ENCODE measurements at regions not wholly inside any gene's neighbourhood (a gene's known extent, or its start where the extent isn't known, plus 50 kb on each side); places are given as distances from the start of the nearest gene placed in this dataset.

GRCh38 chr2:103007086-103007485, 245.3 kb downstream of the TMEM182 start:
- H3K27me3 ChIP-seq = no peaks in the 10 kb centered on the region
- H3K4me1 ChIP-seq = no peaks in the 10 kb centered on the region
- 73 to 83% methylated on average over 3 of the region's 3 CpGs for WGBS, 2 donors (ENCODE audit: low coverage in 1 of 2)
- no peak overlapping the region for H3K4me3 ChIP-seq
- intact Hi-C loops (cut with DNase I; ENCODE audit: low total_unique reads) = no loop called here
- H3K9me3 ChIP-seq = no peaks in the 10 kb centered on the region
- in situ Hi-C loops (cut with MboI; ENCODE audit: low pct_ligation_motif_present in 1 of 4, low pct_unique_long_range_greater_than_20kb in 1 of 4, low sequenced_read_pairs in 3 of 4) = no loop called here
- DNase-seq = no peak
- H3K36me3 ChIP-seq = no peaks in the 10 kb centered on the region
- TF ChIP-seq EP300 (IDR thresholded peaks at IDR 0.05; ENCODE audit: low read depth) (no peak), POLR2AphosphoS5 (IDR thresholded peaks at IDR 0.05) (no peak), CTCF (IDR thresholded peaks at IDR 0.05) (no peak), POLR2A (IDR thresholded peaks at IDR 0.05) (no peak)
- H3K27ac ChIP-seq = no peak overlapping the region

- in situ Hi-C loops (cut with MboI; ENCODE audit: low pct_ligation_motif_present in 1 of 4, low pct_unique_long_range_greater_than_20kb in 1 of 4, low sequenced_read_pairs in 3 of 4) = no loop called here
Observed at GRCh38 chr2:103008586-103008985, 246.8 kb downstream of the TMEM182 start.

DNA sequence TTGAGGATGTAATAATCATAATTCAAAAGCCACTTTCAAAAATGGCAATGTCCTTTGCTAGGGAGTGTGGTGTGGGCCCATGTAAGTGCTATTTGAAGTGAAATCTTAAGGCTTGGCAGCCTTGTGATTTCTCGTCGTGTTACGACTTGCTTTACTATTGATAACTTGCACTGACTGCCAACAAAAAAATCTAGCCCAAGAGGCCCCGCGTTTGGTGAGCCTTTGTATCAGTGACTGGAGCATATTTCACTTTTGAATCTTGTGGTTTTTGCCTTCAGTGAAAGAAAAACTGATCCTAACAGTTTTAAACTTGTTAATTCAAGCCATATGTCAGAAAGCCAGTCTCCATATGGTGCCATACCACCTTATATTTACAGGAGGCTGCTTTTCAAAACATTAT, 248.0 kb downstream of the TMEM182 start:
- in situ Hi-C loops (cut with MboI; ENCODE audit: low pct_ligation_motif_present in 1 of 4, low pct_unique_long_range_greater_than_20kb in 1 of 4, low sequenced_read_pairs in 3 of 4) = no loop called here
- intact Hi-C loops (cut with DNase I; ENCODE audit: low total_unique reads) = no loop called here
- Histone ChIP-seq H3K36me3 (no peaks in the 10 kb centered on the region), H3K27ac (no peak overlapping the region), H3K9me3 (no peaks in the 10 kb centered on the region), H3K27me3 (no peaks in the 10 kb centered on the region), H3K4me1 (no peaks in the 10 kb centered on the region), H3K4me3 (no peak overlapping the region)
- no peak for TF ChIP-seq CTCF (IDR thresholded peaks at IDR 0.05)
- TF ChIP-seq POLR2AphosphoS5 (IDR thresholded peaks at IDR 0.05) = no peak
- no peak for TF ChIP-seq EP300 (IDR thresholded peaks at IDR 0.05; ENCODE audit: low read depth)
- no peak for TF ChIP-seq POLR2A (IDR thresholded peaks at IDR 0.05)
- 72% methylated on average over 5 of the region's 5 CpGs; no CpG with 5 or more reads in 1 of the 2 donors for WGBS, 2 donors (ENCODE audit: low coverage in 1 of 2)
- no peak for DNase-seq

More at GRCh38 chr2:103008586-103008985, 246.8 kb downstream of the TMEM182 start:
- WGBS, 2 donors (ENCODE audit: low coverage in 1 of 2) = 77% methylated on average over 6 of the region's 6 CpGs; no CpG with 5 or more reads in 1 of the 2 donors
- no peaks in the 10 kb centered on the region for H3K4me1 ChIP-seq
- intact Hi-C loops (cut with DNase I; ENCODE audit: low total_unique reads) = no loop called here
- DNase-seq = no peak
- H3K27ac ChIP-seq = no peak overlapping the region
- no peaks in the 10 kb centered on the region for H3K36me3 ChIP-seq
- no peak overlapping the region for H3K4me3 ChIP-seq
- no peaks in the 10 kb centered on the region for H3K9me3 ChIP-seq
- no peaks in the 10 kb centered on the region for H3K27me3 ChIP-seq
- TF ChIP-seq POLR2A (IDR thresholded peaks at IDR 0.05) = no peak
- TF ChIP-seq POLR2AphosphoS5 (IDR thresholded peaks at IDR 0.05) = no peak
- TF ChIP-seq EP300 (IDR thresholded peaks at IDR 0.05; ENCODE audit: low read depth) = no peak
- TF ChIP-seq CTCF (IDR thresholded peaks at IDR 0.05) = no peak

GRCh38 chr2:103010306-103010705, 248.5 kb downstream of the TMEM182 start:
- in situ Hi-C loops (cut with MboI; ENCODE audit: low pct_ligation_motif_present in 1 of 4, low pct_unique_long_range_greater_than_20kb in 1 of 4, low sequenced_read_pairs in 3 of 4) = no loop called here
- no peak for DNase-seq
- H3K36me3 ChIP-seq = no peaks in the 10 kb centered on the region
- no peaks in the 10 kb centered on the region for H3K4me1 ChIP-seq
- no peak overlapping the region for H3K27ac ChIP-seq
- H3K4me3 ChIP-seq = no peak overlapping the region
- no peak for TF ChIP-seq POLR2A (IDR thresholded peaks at IDR 0.05)
- TF ChIP-seq POLR2AphosphoS5 (IDR thresholded peaks at IDR 0.05) = no peak
- TF ChIP-seq EP300 (IDR thresholded peaks at IDR 0.05; ENCODE audit: low read depth) = no peak
- TF ChIP-seq CTCF (IDR thresholded peaks at IDR 0.05) = no peak
- H3K9me3 ChIP-seq = no peaks in the 10 kb centered on the region
- WGBS, 2 donors (ENCODE audit: low coverage in 1 of 2) = 76 to 77% methylated on average over 6 of the region's 6 CpGs
- H3K27me3 ChIP-seq = no peaks in the 10 kb centered on the region
- intact Hi-C loops (cut with DNase I; ENCODE audit: low total_unique reads) = no loop called here

Data from transverse colon (tissue), 4 donors.